ENCODE measurements at regions not wholly inside any gene's neighbourhood (a gene's known extent, or its start where the extent isn't known, plus 50 kb on each side); places are given as distances from the start of the nearest gene placed in this dataset.

GRCh38 chr2:23260621-23261020 lies 124.4 kb upstream of the KLHL29 start:
- no peak for TF ChIP-seq CTCF (conservative IDR thresholded peaks at IDR 0.05 in 1 of 2, IDR thresholded peaks at IDR 0.05 in 1 of 2; ENCODE audit: low read depth in 1 of 2, low read length in 2 of 2)
- TF ChIP-seq EZH2 (IDR thresholded peaks at IDR 0.05; ENCODE audit: low read length, missing control alignments), result no peak
